ENCODE measurements at regions not wholly inside any gene's neighbourhood (a gene's known extent, or its start where the extent isn't known, plus 50 kb on each side); places are given as distances from the start of the nearest gene placed in this dataset.

- TF ChIP-seq, protein P1, sequence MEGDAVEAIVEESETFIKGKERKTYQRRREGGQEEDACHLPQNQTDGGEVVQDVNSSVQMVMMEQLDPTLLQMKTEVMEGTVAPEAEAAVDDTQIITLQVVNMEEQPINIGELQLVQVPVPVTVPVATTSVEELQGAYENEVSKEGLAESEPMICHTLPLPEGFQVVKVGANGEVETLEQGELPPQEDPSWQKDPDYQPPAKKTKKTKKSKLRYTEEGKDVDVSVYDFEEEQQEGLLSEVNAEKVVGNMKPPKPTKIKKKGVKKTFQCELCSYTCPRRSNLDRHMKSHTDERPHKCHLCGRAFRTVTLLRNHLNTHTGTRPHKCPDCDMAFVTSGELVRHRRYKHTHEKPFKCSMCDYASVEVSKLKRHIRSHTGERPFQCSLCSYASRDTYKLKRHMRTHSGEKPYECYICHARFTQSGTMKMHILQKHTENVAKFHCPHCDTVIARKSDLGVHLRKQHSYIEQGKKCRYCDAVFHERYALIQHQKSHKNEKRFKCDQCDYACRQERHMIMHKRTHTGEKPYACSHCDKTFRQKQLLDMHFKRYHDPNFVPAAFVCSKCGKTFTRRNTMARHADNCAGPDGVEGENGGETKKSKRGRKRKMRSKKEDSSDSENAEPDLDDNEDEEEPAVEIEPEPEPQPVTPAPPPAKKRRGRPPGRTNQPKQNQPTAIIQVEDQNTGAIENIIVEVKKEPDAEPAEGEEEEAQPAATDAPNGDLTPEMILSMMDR (conservative IDR thresholded peaks at IDR 0.05; ENCODE audit: low read depth), result no peak
- ChIA-PET POLR2A (ENCODE audit: low non-redundant PET) (no interaction called here), CTCF (no interaction called here)
- no peak for DNase-seq (ENCODE audit: low spot score)
- H3K27ac ChIP-seq, result no peak overlapping the region
Observed at GRCh38 chrX:119343856-119344255, 55.3 kb upstream of the SLC25A43 start.

Measured in RWPE1 (cell line).